ENCODE measurements at regions not wholly inside any gene's neighbourhood (a gene's known extent, or its start where the extent isn't known, plus 50 kb on each side); places are given as distances from the start of the nearest gene placed in this dataset.
"Not testable (repeated sequence)": the region's sequence is repeated elsewhere in the genome, so short reads cannot be mapped to it uniquely, and the experiment has no call there.

GRCh38 chr2:194802589-194802988 is 854.4 kb upstream of the SLC39A10 start:
- H3K9ac ChIP-seq = no peak overlapping the region
- no peak overlapping the region for H3K4me3 ChIP-seq (ENCODE audit: low read depth in 2 of 2, low read length in 1 of 2)
- TF ChIP-seq FOXM1 (IDR thresholded peaks at IDR 0.05; ENCODE audit: low read depth) (no peak), RFX5 (IDR thresholded peaks at IDR 0.05; ENCODE audit: low read length) (no peak), EP300 (IDR thresholded peaks at IDR 0.05; ENCODE audit: borderline replicate concordance in 1 of 2, low read depth in 1 of 2, low read length in 1 of 2) (no peak), TAF1 (IDR thresholded peaks at IDR 0.05; ENCODE audit: borderline replicate concordance, low read depth, low read length) (no peak), MEF2A (IDR thresholded peaks at IDR 0.05; ENCODE audit: borderline replicate concordance, low read depth) (no peak), ZBTB33 (IDR thresholded peaks at IDR 0.05; ENCODE audit: borderline replicate concordance, low read depth) (no peak), RXRA (IDR thresholded peaks at IDR 0.05; ENCODE audit: borderline replicate concordance, low read depth) (no peak), NFIC (IDR thresholded peaks at IDR 0.05; ENCODE audit: borderline replicate concordance) (no peak), RAD21 (IDR thresholded peaks at IDR 0.05; ENCODE audit: low read length) (no peak), TEAD4 (IDR thresholded peaks at IDR 0.05; ENCODE audit: borderline replicate concordance, insufficient read depth) (no peak), NRF1 (IDR thresholded peaks at IDR 0.05; ENCODE audit: low read depth, low read length) (no peak)
- TF ChIP-seq, protein P1, sequence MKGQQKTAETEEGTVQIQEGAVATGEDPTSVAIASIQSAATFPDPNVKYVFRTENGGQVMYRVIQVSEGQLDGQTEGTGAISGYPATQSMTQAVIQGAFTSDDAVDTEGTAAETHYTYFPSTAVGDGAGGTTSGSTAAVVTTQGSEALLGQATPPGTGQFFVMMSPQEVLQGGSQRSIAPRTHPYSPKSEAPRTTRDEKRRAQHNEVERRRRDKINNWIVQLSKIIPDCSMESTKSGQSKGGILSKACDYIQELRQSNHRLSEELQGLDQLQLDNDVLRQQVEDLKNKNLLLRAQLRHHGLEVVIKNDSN (IDR thresholded peaks at IDR 0.05; ENCODE audit: borderline replicate concordance, low read depth) = no peak
- TF ChIP-seq, protein P2, sequence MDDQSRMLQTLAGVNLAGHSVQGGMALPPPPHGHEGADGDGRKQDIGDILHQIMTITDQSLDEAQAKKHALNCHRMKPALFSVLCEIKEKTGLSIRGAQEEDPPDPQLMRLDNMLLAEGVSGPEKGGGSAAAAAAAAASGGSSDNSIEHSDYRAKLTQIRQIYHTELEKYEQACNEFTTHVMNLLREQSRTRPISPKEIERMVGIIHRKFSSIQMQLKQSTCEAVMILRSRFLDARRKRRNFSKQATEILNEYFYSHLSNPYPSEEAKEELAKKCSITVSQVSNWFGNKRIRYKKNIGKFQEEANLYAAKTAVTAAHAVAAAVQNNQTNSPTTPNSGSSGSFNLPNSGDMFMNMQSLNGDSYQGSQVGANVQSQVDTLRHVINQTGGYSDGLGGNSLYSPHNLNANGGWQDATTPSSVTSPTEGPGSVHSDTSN (IDR thresholded peaks at IDR 0.05) = no peak
- TF ChIP-seq, protein P3, sequence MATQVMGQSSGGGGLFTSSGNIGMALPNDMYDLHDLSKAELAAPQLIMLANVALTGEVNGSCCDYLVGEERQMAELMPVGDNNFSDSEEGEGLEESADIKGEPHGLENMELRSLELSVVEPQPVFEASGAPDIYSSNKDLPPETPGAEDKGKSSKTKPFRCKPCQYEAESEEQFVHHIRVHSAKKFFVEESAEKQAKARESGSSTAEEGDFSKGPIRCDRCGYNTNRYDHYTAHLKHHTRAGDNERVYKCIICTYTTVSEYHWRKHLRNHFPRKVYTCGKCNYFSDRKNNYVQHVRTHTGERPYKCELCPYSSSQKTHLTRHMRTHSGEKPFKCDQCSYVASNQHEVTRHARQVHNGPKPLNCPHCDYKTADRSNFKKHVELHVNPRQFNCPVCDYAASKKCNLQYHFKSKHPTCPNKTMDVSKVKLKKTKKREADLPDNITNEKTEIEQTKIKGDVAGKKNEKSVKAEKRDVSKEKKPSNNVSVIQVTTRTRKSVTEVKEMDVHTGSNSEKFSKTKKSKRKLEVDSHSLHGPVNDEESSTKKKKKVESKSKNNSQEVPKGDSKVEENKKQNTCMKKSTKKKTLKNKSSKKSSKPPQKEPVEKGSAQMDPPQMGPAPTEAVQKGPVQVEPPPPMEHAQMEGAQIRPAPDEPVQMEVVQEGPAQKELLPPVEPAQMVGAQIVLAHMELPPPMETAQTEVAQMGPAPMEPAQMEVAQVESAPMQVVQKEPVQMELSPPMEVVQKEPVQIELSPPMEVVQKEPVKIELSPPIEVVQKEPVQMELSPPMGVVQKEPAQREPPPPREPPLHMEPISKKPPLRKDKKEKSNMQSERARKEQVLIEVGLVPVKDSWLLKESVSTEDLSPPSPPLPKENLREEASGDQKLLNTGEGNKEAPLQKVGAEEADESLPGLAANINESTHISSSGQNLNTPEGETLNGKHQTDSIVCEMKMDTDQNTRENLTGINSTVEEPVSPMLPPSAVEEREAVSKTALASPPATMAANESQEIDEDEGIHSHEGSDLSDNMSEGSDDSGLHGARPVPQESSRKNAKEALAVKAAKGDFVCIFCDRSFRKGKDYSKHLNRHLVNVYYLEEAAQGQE (IDR thresholded peaks at IDR 0.05; ENCODE audit: low read depth, low read length) = no peak
- TF ChIP-seq, protein P4, sequence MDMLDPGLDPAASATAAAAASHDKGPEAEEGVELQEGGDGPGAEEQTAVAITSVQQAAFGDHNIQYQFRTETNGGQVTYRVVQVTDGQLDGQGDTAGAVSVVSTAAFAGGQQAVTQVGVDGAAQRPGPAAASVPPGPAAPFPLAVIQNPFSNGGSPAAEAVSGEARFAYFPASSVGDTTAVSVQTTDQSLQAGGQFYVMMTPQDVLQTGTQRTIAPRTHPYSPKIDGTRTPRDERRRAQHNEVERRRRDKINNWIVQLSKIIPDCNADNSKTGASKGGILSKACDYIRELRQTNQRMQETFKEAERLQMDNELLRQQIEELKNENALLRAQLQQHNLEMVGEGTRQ (IDR thresholded peaks at IDR 0.05; ENCODE audit: borderline replicate concordance, low read depth, low read length) = no peak
- TF ChIP-seq, protein P5, sequence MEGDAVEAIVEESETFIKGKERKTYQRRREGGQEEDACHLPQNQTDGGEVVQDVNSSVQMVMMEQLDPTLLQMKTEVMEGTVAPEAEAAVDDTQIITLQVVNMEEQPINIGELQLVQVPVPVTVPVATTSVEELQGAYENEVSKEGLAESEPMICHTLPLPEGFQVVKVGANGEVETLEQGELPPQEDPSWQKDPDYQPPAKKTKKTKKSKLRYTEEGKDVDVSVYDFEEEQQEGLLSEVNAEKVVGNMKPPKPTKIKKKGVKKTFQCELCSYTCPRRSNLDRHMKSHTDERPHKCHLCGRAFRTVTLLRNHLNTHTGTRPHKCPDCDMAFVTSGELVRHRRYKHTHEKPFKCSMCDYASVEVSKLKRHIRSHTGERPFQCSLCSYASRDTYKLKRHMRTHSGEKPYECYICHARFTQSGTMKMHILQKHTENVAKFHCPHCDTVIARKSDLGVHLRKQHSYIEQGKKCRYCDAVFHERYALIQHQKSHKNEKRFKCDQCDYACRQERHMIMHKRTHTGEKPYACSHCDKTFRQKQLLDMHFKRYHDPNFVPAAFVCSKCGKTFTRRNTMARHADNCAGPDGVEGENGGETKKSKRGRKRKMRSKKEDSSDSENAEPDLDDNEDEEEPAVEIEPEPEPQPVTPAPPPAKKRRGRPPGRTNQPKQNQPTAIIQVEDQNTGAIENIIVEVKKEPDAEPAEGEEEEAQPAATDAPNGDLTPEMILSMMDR (IDR thresholded peaks at IDR 0.05) = no peak
- H3K9me3 ChIP-seq = no peaks in the 10 kb centered on the region
- H3K36me3 ChIP-seq (replicated peaks in 1 of 2; ENCODE audit: control insufficient read depth in 1 of 2, insufficient read depth in 2 of 2, low read length in 1 of 2) = no peaks in the 10 kb centered on the region
- H2AFZ ChIP-seq (ENCODE audit: low read depth) = no peak overlapping the region
- H3K4me2 ChIP-seq = no peak overlapping the region
- H3K27me3 ChIP-seq (ENCODE audit: insufficient read depth) = no peaks in the 10 kb centered on the region
- ChIA-PET CTCF (no interaction called here), POLR2A (no interaction called here)
- H3K27ac ChIP-seq (ENCODE audit: low read depth in 2 of 2, low read length in 1 of 2) = no peak overlapping the region
- no peaks in the 10 kb centered on the region for H4K20me1 ChIP-seq (ENCODE audit: insufficient read depth)
- no peaks in the 10 kb centered on the region for H3K9me2 ChIP-seq
- no peaks in the 10 kb centered on the region for H3K79me2 ChIP-seq (ENCODE audit: insufficient read depth)
- 6% methylated on average over 1 of the region's 1 CpG for WGBS (ENCODE audit: low lambda C conversion rate)
- H3F3A ChIP-seq (replicated peaks; ENCODE audit: insufficient read depth) = no peaks in the 10 kb centered on the region
- no peak for DNase-seq
- H3K4me1 ChIP-seq (ENCODE audit: control insufficient read depth in 1 of 2, insufficient read depth in 2 of 2, low read depth in 1 of 2, low read length in 1 of 2) = no peaks in the 10 kb centered on the region; a peak in 1 of 4 replicates

DNA sequence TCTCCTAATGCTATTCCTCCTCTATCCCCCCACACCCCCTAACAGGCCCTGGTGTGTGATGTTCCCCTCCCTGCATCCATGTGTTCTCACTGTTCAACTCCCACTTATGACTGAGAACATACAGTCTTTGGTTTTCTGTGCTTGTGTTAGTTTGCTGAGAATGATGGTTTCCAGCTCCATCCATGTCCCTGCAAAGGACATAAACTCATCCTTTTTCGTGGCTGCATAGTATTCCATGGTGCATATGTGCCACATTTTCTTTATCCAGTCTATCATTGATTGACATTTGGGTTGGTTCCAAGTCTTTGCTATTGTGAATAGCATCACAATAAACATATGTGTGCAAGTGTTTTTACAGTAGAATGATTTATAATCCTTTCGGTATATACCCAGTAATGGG is 870.0 kb upstream of the SLC39A10 start:
- H3K36me3 ChIP-seq (replicated peaks in 1 of 2; ENCODE audit: control insufficient read depth in 1 of 2, insufficient read depth in 2 of 2, low read length in 1 of 2); H3F3A ChIP-seq (replicated peaks; ENCODE audit: insufficient read depth); H3K4me3 ChIP-seq (ENCODE audit: low read depth in 2 of 2, low read length in 1 of 2); CTCF ChIA-PET; H3K27me3 ChIP-seq (ENCODE audit: insufficient read depth); H3K9ac ChIP-seq; H3K4me2 ChIP-seq; DNase-seq; H3K79me2 ChIP-seq (ENCODE audit: insufficient read depth); H3K4me1 ChIP-seq (ENCODE audit: control insufficient read depth in 1 of 2, insufficient read depth in 2 of 2, low read depth in 1 of 2, low read length in 1 of 2); H2AFZ ChIP-seq (ENCODE audit: low read depth); H4K20me1 ChIP-seq (ENCODE audit: insufficient read depth); POLR2A ChIA-PET; H3K9me3 ChIP-seq; H3K27ac ChIP-seq (ENCODE audit: low read depth in 2 of 2, low read length in 1 of 2); H3K9me2 ChIP-seq: not testable (repeated sequence)
- 41% methylated on average over 2 of the region's 2 CpGs for WGBS (ENCODE audit: low lambda C conversion rate)
